Lower lobe of right lung (tissue), 2 donors: ENCODE measurements at regions not wholly inside any gene's neighbourhood (a gene's known extent, or its start where the extent isn't known, plus 50 kb on each side); places are given as distances from the start of the nearest gene placed in this dataset.
A peak's percentile ranks its signal among the peaks of the same experiment; 100 is the strongest.

Source experiments
- ATAC-seq, 2 donors: fragments of 200-7000 bp; cut with Tn5 transposase; one replicate each; pipeline ENCODE4 v1.9.1; 2020 to 2022; ENCODE audit warnings: mild to moderate bottlenecking in 2 of 2, moderate library complexity in 2 of 2
- DNase-seq: peaks from one replicate; pipeline ENCODE4 v3.0.0-alpha.2; 2020
- H3K27ac ChIP-seq: fragments of 200-600 bp; one replicate; pipeline ENCODE4 v1.8.0; 2022
- H3K27me3 ChIP-seq: fragments of 200-600 bp; one replicate; pipeline ENCODE4 v1.8.0; 2022; ENCODE audit warnings: low read depth
- H3K36me3 ChIP-seq: fragments of 200-600 bp; one replicate; pipeline ENCODE4 v1.8.0; 2022; ENCODE audit warnings: mild to moderate bottlenecking
- H3K4me1 ChIP-seq: fragments of 200-600 bp; one replicate; pipeline ENCODE4 v1.8.0; 2022
- H3K4me3 ChIP-seq: fragments of 200-600 bp; one replicate; pipeline ENCODE4 v1.8.0; 2022; ENCODE audit warnings: mild to moderate bottlenecking
- H3K9me3 ChIP-seq: fragments of 200-600 bp; one replicate; pipeline ENCODE4 v1.8.0; 2022
- intact Hi-C: fragments of 100-400 bp; cut with DNase I; formaldehyde crosslinking; loops from one replicate; pipeline ENCODE4 v1.11.0; 2022
- TF ChIP-seq, protein P1 (sequence below): fragments of 200-600 bp; IDR thresholded peaks from one replicate; pipeline ENCODE4 v1.8.0; 2022; ENCODE audit warnings: antibody characterized with exemption, mild to moderate bottlenecking
- donor health status: DM: no; HTN: yes; CAD: no; lungs with severe emphysema.

DNA sequence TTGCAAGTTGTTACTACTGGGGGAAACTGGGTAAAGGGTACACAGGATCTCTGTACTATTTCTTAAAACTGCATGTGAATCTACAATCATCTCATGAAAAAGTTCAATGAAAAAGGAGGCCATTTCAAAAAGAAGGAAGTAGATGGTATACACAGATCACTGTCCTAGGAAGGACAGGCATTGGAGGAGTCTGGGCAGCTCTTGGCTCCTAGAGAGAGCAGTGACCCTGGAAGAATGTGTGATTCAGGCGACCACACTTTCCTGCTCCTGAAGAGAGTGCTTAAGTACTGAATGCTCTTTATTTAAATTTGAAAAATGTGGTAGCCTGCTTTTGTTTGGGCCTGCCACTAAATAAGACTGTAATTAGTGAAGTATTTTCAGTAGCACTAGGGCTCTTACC lies 318.1 kb upstream of the CASK start:
- ATAC-seq: peak in 1 of 2 donors; percentile 39
- no peak overlapping the region for H3K27ac ChIP-seq
- no peak for DNase-seq
- H3K4me3 ChIP-seq: no peak overlapping the region
- H3K36me3 ChIP-seq: no peaks in the 10 kb centered on the region
- TF ChIP-seq, protein P1, sequence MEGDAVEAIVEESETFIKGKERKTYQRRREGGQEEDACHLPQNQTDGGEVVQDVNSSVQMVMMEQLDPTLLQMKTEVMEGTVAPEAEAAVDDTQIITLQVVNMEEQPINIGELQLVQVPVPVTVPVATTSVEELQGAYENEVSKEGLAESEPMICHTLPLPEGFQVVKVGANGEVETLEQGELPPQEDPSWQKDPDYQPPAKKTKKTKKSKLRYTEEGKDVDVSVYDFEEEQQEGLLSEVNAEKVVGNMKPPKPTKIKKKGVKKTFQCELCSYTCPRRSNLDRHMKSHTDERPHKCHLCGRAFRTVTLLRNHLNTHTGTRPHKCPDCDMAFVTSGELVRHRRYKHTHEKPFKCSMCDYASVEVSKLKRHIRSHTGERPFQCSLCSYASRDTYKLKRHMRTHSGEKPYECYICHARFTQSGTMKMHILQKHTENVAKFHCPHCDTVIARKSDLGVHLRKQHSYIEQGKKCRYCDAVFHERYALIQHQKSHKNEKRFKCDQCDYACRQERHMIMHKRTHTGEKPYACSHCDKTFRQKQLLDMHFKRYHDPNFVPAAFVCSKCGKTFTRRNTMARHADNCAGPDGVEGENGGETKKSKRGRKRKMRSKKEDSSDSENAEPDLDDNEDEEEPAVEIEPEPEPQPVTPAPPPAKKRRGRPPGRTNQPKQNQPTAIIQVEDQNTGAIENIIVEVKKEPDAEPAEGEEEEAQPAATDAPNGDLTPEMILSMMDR: no peak
- H3K27me3 ChIP-seq: no peaks in the 10 kb centered on the region
- no peaks in the 10 kb centered on the region for H3K9me3 ChIP-seq
- no peaks in the 10 kb centered on the region for H3K4me1 ChIP-seq
- intact Hi-C loops: no loop called here

- DNase-seq (no peak), ATAC-seq (no peak)
- Histone ChIP-seq H3K4me3 (no peak overlapping the region), H3K4me1 (no peaks in the 10 kb centered on the region), H3K27me3 (no peaks in the 10 kb centered on the region), H3K9me3 (no peaks in the 10 kb centered on the region), H3K27ac (no peak overlapping the region), H3K36me3 (no peaks in the 10 kb centered on the region)
- TF ChIP-seq, protein P1: no peak
- intact Hi-C loops: no loop called here
Observed at GRCh38 chrX:42237956-42238355, 314.6 kb upstream of the CASK start.

- Histone ChIP-seq H3K9me3 (no peaks in the 10 kb centered on the region), H3K36me3 (no peaks in the 10 kb centered on the region), H3K27ac (no peak overlapping the region), H3K4me1 (no peaks in the 10 kb centered on the region), H3K27me3 (no peaks in the 10 kb centered on the region), H3K4me3 (no peak overlapping the region)
- DNase-seq: no peak
- TF ChIP-seq, protein P1: no peak
- no peak for ATAC-seq
- intact Hi-C loops: no loop called here
Observed at GRCh38 chrX:42229533-42229932, 306.2 kb upstream of the CASK start.

DNA sequence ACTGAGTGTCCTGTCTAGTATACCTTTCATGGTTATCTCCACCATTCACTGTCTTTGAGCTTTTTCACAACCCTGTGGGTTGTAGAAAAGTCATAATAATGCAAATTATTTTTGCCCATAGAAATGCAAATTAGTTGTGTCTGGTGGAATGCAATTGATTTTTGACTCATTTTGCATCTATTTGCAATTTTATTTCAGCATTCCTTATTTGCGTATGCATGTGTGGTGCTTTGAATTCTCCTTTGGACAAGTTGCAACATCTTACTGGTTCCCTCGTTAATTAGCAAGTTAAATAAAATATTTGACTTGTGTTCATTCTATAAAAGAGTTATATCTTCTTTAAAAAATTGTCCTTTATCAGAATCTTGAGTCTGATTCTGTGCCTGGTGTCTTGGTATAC lies 297.3 kb upstream of the CASK start:
- intact Hi-C loops: no loop called here
- TF ChIP-seq, protein P1: no peak
- no peaks in the 10 kb centered on the region for H3K9me3 ChIP-seq

GRCh38 chrX:42220083-42220482 lies 296.7 kb upstream of the CASK start:
- Histone ChIP-seq H3K9me3 (no peaks in the 10 kb centered on the region), H3K27ac (no peak overlapping the region), H3K36me3 (no peaks in the 10 kb centered on the region), H3K27me3 (no peaks in the 10 kb centered on the region), H3K4me3 (no peak overlapping the region), H3K4me1 (no peaks in the 10 kb centered on the region)
- ATAC-seq (no peak), DNase-seq (no peak)
- TF ChIP-seq, protein P1: no peak
- intact Hi-C loops: no loop called here

More for the DNA sequence above, 297.3 kb upstream of the CASK start:
- DNase-seq: no peak
- Histone ChIP-seq H3K4me1 (no peaks in the 10 kb centered on the region), H3K27me3 (no peaks in the 10 kb centered on the region), H3K36me3 (no peaks in the 10 kb centered on the region), H3K27ac (no peak overlapping the region), H3K4me3 (no peak overlapping the region)
- ATAC-seq: no peak

GRCh38 chrX:42219231-42219630 lies 295.9 kb upstream of the CASK start:
- ATAC-seq (no peak), DNase-seq (no peak)
- TF ChIP-seq, protein P1: no peak
- Histone ChIP-seq H3K9me3 (no peaks in the 10 kb centered on the region), H3K4me3 (no peak overlapping the region), H3K27ac (no peak overlapping the region), H3K36me3 (no peaks in the 10 kb centered on the region), H3K4me1 (no peaks in the 10 kb centered on the region), H3K27me3 (no peaks in the 10 kb centered on the region)
- intact Hi-C loops: no loop called here
